Tibial artery (tissue), 4 donors: ENCODE measurements at regions not wholly inside any gene's neighbourhood (a gene's known extent, or its start where the extent isn't known, plus 50 kb on each side); places are given as distances from the start of the nearest gene placed in this dataset.

Source experiments
- DNase-seq, 2 donors: peaks; one replicate each; pipeline ENCODE4 v3.0.0-alpha.2; 2019
- H3K27ac ChIP-seq, 2 donors: fragments of 200-600 bp; sonication (generic) in 1 of 2; 1 replicate in 1 of 2; 2 replicates in 1 of 2; pipeline ENCODE4 v1.5.1; 2018 to 2019; ENCODE audit warnings: mild to moderate bottlenecking in 1 of 2
- H3K27me3 ChIP-seq, 2 donors: fragments of 200-600 bp; sonication (generic) in 1 of 2; one replicate each; pipeline versions ENCODE4 v1.5.1 to v1.6.0; 2016 to 2019
- H3K36me3 ChIP-seq, 3 donors: fragments of 200-600 bp; sonication (generic) in 2 of 3; one replicate each; pipeline ENCODE4 v1.5.1; 2016 to 2019; ENCODE audit warnings: mild to moderate bottlenecking in 2 of 3
- H3K4me1 ChIP-seq, 4 donors: fragments of 200-600 bp; sonication (generic) in 2 of 4; 1 replicate in 3 of 4; 2 replicates in 1 of 4; pipeline ENCODE4 v1.5.1; 2016 to 2019
- H3K4me3 ChIP-seq, 2 donors: fragments of 200-600 bp; sonication (generic) in 1 of 2; 1 replicate in 1 of 2; 2 replicates in 1 of 2; pipeline ENCODE4 v1.5.1; 2018 to 2019; ENCODE audit warnings: mild to moderate bottlenecking in 2 of 2
- H3K9me3 ChIP-seq, 3 donors: fragments of 200-600 bp; sonication (generic) in 1 of 3; one replicate each; pipeline ENCODE4 v1.5.1; 2016 to 2019
- intact Hi-C: fragments of 100-400 bp; cut with DNase I; formaldehyde crosslinking; loops from one replicate; pipeline ENCODE4 v1.15.0; 2023; ENCODE audit warnings: low total_unique reads
- TF ChIP-seq, protein P1 (sequence below), 2 experiments: fragments of 200-600 bp in 1 of 2; fragments of 450-650 bp in 1 of 2; IDR thresholded peaks; one replicate each; pipeline ENCODE4 v1.5.1; 2017 to 2019; ENCODE audit warnings: antibody characterized with exemption in 2 of 2, mild to moderate bottlenecking in 1 of 2, moderate library complexity in 1 of 2

GRCh38 chr10:3222626-3223025, 50.0 kb upstream of the PITRM1 start:
- no peak overlapping the region for H3K27ac ChIP-seq
- intact Hi-C loops = no loop called here

More at GRCh38 chr10:3222626-3223025, 50.0 kb upstream of the PITRM1 start:
- no peak for DNase-seq
- TF ChIP-seq, protein P1, sequence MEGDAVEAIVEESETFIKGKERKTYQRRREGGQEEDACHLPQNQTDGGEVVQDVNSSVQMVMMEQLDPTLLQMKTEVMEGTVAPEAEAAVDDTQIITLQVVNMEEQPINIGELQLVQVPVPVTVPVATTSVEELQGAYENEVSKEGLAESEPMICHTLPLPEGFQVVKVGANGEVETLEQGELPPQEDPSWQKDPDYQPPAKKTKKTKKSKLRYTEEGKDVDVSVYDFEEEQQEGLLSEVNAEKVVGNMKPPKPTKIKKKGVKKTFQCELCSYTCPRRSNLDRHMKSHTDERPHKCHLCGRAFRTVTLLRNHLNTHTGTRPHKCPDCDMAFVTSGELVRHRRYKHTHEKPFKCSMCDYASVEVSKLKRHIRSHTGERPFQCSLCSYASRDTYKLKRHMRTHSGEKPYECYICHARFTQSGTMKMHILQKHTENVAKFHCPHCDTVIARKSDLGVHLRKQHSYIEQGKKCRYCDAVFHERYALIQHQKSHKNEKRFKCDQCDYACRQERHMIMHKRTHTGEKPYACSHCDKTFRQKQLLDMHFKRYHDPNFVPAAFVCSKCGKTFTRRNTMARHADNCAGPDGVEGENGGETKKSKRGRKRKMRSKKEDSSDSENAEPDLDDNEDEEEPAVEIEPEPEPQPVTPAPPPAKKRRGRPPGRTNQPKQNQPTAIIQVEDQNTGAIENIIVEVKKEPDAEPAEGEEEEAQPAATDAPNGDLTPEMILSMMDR (IDR thresholded peaks at IDR 0.05) = no peak
- H3K4me3 ChIP-seq = no peak overlapping the region
- H3K36me3 ChIP-seq = no peaks in the 10 kb centered on the region
- no peaks in the 10 kb centered on the region for H3K27me3 ChIP-seq
- no peaks in the 10 kb centered on the region for H3K9me3 ChIP-seq
- H3K4me1 ChIP-seq = peaks cover 0 to 14% (median 12%) of the 10 kb centered on the region in 4 donors
